Stomach (tissue), 8 donors: ENCODE measurements at regions not wholly inside any gene's neighbourhood (a gene's known extent, or its start where the extent isn't known, plus 50 kb on each side); places are given as distances from the start of the nearest gene placed in this dataset.

Experiments used
- DNase-seq, 2 donors: peaks; one replicate each; pipeline versions ENCODE4 v3.0.0 to v3.0.0-alpha.2; 2013 to 2019
- H3K27ac ChIP-seq, 5 donors: fragments of 200-600 bp in 4 of 5; sonication (generic) in 4 of 5; one replicate each; pipeline ENCODE4 v1.5.1; 2013 to 2019; ENCODE audit warnings: mild to moderate bottlenecking in 1 of 5, moderate library complexity in 1 of 5
- H3K27me3 ChIP-seq, 3 donors: fragments of 200-600 bp; sonication (generic); one replicate each; pipeline ENCODE4 v1.5.1; 2017 to 2019; ENCODE audit warnings: mixed run types in 1 of 3
- H3K36me3 ChIP-seq, 4 donors: fragments of 200-600 bp; sonication (generic); 1 replicate in 3 of 4; 2 replicates in 1 of 4; pipeline ENCODE4 v1.5.1; 2016 to 2019
- H3K4me1 ChIP-seq, 4 donors: fragments of 200-600 bp; sonication (generic); one replicate each; pipeline ENCODE4 v1.5.1; 2016 to 2019
- H3K4me3 ChIP-seq, 4 donors: fragments of 200-600 bp; sonication (generic) in 3 of 4; one replicate each; pipeline ENCODE4 v1.5.1; 2016 to 2019; ENCODE audit warnings: mild to moderate bottlenecking in 1 of 4
- H3K9me3 ChIP-seq, 4 donors: fragments of 200-600 bp; sonication (generic); one replicate each; pipeline ENCODE4 v1.5.1; 2016 to 2019
- EP300 ChIP-seq: sonication (generic); formaldehyde crosslinking; IDR thresholded peaks from one replicate; pipeline ENCODE4 v1.6.1; 2017; ENCODE audit warnings: antibody characterized with exemption
- POLR2A ChIP-seq, 4 donors: fragments of 450-650 bp; IDR thresholded peaks; one replicate each; pipeline ENCODE4 v1.6.1; 2016; ENCODE audit warnings: antibody characterized with exemption in 4 of 4, control low read depth in 2 of 4, mild to moderate bottlenecking in 1 of 4, moderate library complexity in 1 of 4
- POLR2AphosphoS5 ChIP-seq, 3 donors: sonication (generic); formaldehyde crosslinking; IDR thresholded peaks; one replicate each; pipeline ENCODE4 v1.6.1; 2016; ENCODE audit warnings: antibody characterized with exemption in 3 of 3
- WGBS, 5 donors: extraction: QIAGEN DNeasy Blood & Tissue Kit in 3 of 5; methylation state at CpG; one replicate each; pipeline versions ENCODE4 v1.1.5 to v1.1.7; 2013 to 2018; 5-methylcytosine and 5-hydroxymethylcytosine counted together
- intact Hi-C: fragments of 100-400 bp; cut with DNase I; formaldehyde crosslinking; loops from one replicate; pipeline ENCODE4 v1.15.1; 2023; ENCODE audit warnings: low total_unique reads
- TF ChIP-seq, protein P1 (sequence below), 7 experiments: fragments of 450-650 bp in 4 of 7; fragments of 200-600 bp in 3 of 7; sonication (generic) in 3 of 7; IDR thresholded peaks; one replicate each; pipeline ENCODE4 v1.5.1; 2016 to 2019; ENCODE audit warnings: antibody characterized with exemption in 7 of 7, control low read depth in 2 of 7, mild to moderate bottlenecking in 1 of 7
- donor health status: healthy with polysubstance abuse.
- donor health status: Bipolar disorder and iron deficiency.
- donor health status: healthy.

DNA sequence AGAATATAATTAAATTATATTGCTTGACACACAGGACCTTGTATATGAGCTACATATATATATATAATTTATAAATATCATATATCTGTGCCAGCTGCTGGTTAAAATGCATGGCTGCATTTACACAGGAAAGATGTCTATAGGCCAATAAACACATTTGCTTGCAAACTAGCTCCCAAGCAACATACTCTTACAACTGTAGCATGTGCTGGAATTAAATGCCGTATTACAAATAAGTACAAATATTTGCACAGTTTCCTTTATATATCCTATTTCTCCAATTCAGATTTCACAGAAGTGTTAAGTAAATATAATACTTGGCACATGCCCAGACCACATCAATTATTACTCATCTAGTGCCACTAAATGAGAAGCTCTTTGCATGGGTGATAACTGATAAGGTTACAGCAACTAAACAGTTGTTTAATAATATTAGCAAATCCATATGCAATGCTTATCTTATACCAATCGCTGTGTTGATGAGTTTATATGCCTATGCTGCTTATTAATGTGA lies 66.7 kb upstream of the E2F7 start:
- intact Hi-C loops: no loop called here
- 19 to 57% (median 43%) methylated on average over 2 of the region's 2 CpGs for WGBS, 5 donors
- TF ChIP-seq POLR2AphosphoS5 (IDR thresholded peaks at IDR 0.05) (no peak), EP300 (no peak), POLR2A (IDR thresholded peaks at IDR 0.05) (no peak)
- TF ChIP-seq, protein P1, sequence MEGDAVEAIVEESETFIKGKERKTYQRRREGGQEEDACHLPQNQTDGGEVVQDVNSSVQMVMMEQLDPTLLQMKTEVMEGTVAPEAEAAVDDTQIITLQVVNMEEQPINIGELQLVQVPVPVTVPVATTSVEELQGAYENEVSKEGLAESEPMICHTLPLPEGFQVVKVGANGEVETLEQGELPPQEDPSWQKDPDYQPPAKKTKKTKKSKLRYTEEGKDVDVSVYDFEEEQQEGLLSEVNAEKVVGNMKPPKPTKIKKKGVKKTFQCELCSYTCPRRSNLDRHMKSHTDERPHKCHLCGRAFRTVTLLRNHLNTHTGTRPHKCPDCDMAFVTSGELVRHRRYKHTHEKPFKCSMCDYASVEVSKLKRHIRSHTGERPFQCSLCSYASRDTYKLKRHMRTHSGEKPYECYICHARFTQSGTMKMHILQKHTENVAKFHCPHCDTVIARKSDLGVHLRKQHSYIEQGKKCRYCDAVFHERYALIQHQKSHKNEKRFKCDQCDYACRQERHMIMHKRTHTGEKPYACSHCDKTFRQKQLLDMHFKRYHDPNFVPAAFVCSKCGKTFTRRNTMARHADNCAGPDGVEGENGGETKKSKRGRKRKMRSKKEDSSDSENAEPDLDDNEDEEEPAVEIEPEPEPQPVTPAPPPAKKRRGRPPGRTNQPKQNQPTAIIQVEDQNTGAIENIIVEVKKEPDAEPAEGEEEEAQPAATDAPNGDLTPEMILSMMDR (IDR thresholded peaks at IDR 0.05): no peak
- no peak for DNase-seq
- no peaks in the 10 kb centered on the region for H3K36me3 ChIP-seq
- H3K4me3 ChIP-seq: no peak overlapping the region
- no peaks in the 10 kb centered on the region for H3K4me1 ChIP-seq
- H3K27ac ChIP-seq: no peak overlapping the region
- no peaks in the 10 kb centered on the region for H3K27me3 ChIP-seq
- H3K9me3 ChIP-seq: no peaks in the 10 kb centered on the region

DNA sequence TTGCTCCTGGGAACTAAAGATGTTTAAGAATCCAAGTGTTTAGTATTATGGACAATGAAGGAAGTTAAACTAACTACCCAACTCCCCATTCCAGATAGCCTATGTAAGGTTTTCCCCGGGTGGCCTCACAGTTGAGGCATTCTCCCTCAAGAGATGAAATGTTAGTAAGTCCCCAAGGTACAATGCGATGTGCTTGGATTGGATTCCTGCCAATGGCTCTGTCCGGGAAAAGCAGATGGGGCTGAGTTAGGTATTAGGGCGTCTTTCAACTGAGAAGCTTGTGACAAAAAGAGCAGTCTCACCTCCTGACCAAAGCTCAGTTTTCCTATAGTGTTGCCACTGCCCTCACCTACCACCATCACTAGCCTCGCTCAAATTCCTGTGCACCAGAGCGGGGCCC lies 64.8 kb upstream of the E2F7 start:
- Histone ChIP-seq H3K27ac (no peak overlapping the region), H3K9me3 (no peaks in the 10 kb centered on the region), H3K4me1 (no peaks in the 10 kb centered on the region), H3K4me3 (no peak overlapping the region), H3K36me3 (no peaks in the 10 kb centered on the region), H3K27me3 (no peaks in the 10 kb centered on the region)
- no peak for TF ChIP-seq POLR2A (IDR thresholded peaks at IDR 0.05)
- no peak for TF ChIP-seq EP300
- TF ChIP-seq, protein P1 (IDR thresholded peaks at IDR 0.05): no peak
- TF ChIP-seq POLR2AphosphoS5 (IDR thresholded peaks at IDR 0.05): no peak
- no peak for DNase-seq
- 63 to 83% (median 77%) methylated on average over 6 of the region's 6 CpGs for WGBS, 5 donors
- intact Hi-C loops: no loop called here

DNA sequence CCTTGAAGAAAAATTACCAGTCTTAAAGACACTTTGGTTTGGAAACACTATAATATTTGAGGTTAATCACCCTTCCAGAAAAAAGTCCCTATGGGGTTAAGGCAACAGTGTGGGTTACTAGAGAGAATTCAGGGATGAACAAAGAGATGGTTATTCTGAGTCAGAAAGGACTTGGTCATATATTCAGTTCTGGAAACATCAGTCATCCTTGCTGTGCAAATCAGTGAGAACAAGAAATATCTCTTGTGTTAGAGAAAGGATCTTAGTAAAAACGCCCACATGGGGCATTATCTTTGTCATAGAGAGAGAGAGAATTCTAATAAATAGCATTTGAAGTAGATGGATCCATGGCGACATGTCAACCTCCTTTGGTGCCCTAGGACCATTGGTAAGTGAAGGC lies 59.4 kb upstream of the E2F7 start:
- WGBS, 5 donors: 54 to 80% (median 74%) methylated on average over 2 of the region's 2 CpGs
- no peak for DNase-seq
- H3K4me3 ChIP-seq: no peak overlapping the region
- no peaks in the 10 kb centered on the region for H3K9me3 ChIP-seq
- TF ChIP-seq POLR2A (IDR thresholded peaks at IDR 0.05): no peak
- TF ChIP-seq EP300: no peak
- TF ChIP-seq, protein P1 (IDR thresholded peaks at IDR 0.05): no peak
- TF ChIP-seq POLR2AphosphoS5 (IDR thresholded peaks at IDR 0.05): no peak
- no peaks in the 10 kb centered on the region for H3K36me3 ChIP-seq
- H3K4me1 ChIP-seq: no peaks in the 10 kb centered on the region
- no peak overlapping the region for H3K27ac ChIP-seq
- intact Hi-C loops: no loop called here
- no peaks in the 10 kb centered on the region for H3K27me3 ChIP-seq

DNA sequence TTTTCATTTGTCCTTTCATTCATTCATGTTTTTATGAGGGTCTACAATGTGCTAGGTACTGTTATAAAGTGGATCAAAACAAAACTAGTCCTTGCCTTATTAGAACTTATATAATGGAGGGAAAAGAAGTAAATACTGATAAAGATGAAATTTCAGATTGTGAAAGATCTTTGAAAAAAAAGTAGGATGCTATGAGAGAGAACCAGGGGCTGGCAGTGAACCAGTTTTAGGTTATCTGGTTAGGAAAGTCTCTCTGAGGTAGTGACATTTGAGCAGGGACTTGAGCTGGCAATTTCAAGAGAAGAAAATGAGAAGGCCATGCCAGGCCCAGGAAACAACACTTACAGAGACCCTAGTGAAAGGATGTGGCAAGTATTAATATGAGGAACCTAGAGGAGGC lies 57.3 kb upstream of the E2F7 start:
- no peak for TF ChIP-seq EP300
- TF ChIP-seq, protein P1 (IDR thresholded peaks at IDR 0.05): no peak
- H3K4me1 ChIP-seq: no peaks in the 10 kb centered on the region
- no peak overlapping the region for H3K27ac ChIP-seq
- no peak for DNase-seq
- intact Hi-C loops: no loop called here
- no peak overlapping the region for H3K4me3 ChIP-seq
- H3K9me3 ChIP-seq: no peaks in the 10 kb centered on the region
- H3K36me3 ChIP-seq: no peaks in the 10 kb centered on the region
- H3K27me3 ChIP-seq: no peaks in the 10 kb centered on the region
